H9 (cell line): ENCODE measurements at regions not wholly inside any gene's neighbourhood (a gene's known extent, or its start where the extent isn't known, plus 50 kb on each side); places are given as distances from the start of the nearest gene placed in this dataset.

ENCODE experiments used
- DNase-seq: peaks from one replicate; pipeline ENCODE4 v3.0.0-alpha.2; 2017
- H2AFZ ChIP-seq: one replicate; pipeline ENCODE4 v1.6.1; 2013; ENCODE audit warnings: mild to moderate bottlenecking, low read length, control low read depth, moderate library complexity
- H2AK5ac ChIP-seq: 2 replicates; pipeline ENCODE4 v1.6.1; 2013; ENCODE audit warnings: low read length, control low read depth, mixed read lengths; ENCODE audit not compliant: insufficient read length
- H2BK120ac ChIP-seq: one replicate; pipeline ENCODE4 v1.6.1; 2013; ENCODE audit warnings: low read depth, mild to moderate bottlenecking, low read length, control low read depth, inconsistent platforms; ENCODE audit not compliant: poor library complexity, severe bottlenecking
- H2BK12ac ChIP-seq: 2 replicates; pipeline ENCODE4 v1.6.1; 2013; ENCODE audit warnings: low read length, control low read depth, mixed read lengths, low read depth; ENCODE audit not compliant: insufficient read length
- H2BK15ac ChIP-seq: 2 replicates; pipeline ENCODE4 v1.6.1; 2013; ENCODE audit warnings: low read depth, low read length, control low read depth
- H2BK20ac ChIP-seq: one replicate; pipeline ENCODE4 v1.6.1; 2013; ENCODE audit warnings: low read depth, mild to moderate bottlenecking, low read length, control low read depth, inconsistent platforms; ENCODE audit not compliant: poor library complexity, severe bottlenecking
- H2BK5ac ChIP-seq: 2 replicates; pipeline ENCODE4 v1.6.1; 2013; ENCODE audit warnings: low read length, control low read depth, mixed read lengths; ENCODE audit not compliant: insufficient read length
- H3K14ac ChIP-seq: 2 replicates; pipeline ENCODE4 v1.6.1; 2013; ENCODE audit warnings: low read length, control low read depth; ENCODE audit not compliant: insufficient read depth
- H3K18ac ChIP-seq: 2 replicates; pipeline ENCODE4 v1.6.1; 2013; ENCODE audit warnings: low read depth, mild to moderate bottlenecking, mixed read lengths, low read length, control low read depth; ENCODE audit not compliant: insufficient read length
- H3K23ac ChIP-seq: 2 replicates; pipeline ENCODE4 v1.6.1; 2013; ENCODE audit warnings: low read length, control low read depth, mixed read lengths, low read depth; ENCODE audit not compliant: insufficient read length
- H3K23me2 ChIP-seq: 2 replicates; pipeline ENCODE4 v1.6.1; 2013; ENCODE audit warnings: low read depth, mild to moderate bottlenecking, mixed read lengths, low read length, control low read depth; ENCODE audit not compliant: insufficient read length, poor library complexity, severe bottlenecking
- H3K27ac ChIP-seq: 2 replicates; pipeline ENCODE4 v1.5.1; 2013; ENCODE audit warnings: low read length, control low read depth, mixed read lengths, low read depth; ENCODE audit not compliant: insufficient read length
- H3K27me3 ChIP-seq: 2 replicates; pipeline ENCODE4 v1.6.1; 2013; ENCODE audit warnings: low read length, control low read depth, inconsistent platforms; ENCODE audit not compliant: insufficient read depth
- H3K4ac ChIP-seq: 2 replicates; pipeline ENCODE4 v1.6.1; 2013; ENCODE audit warnings: low read depth, mild to moderate bottlenecking, control low read depth, inconsistent platforms, low read length, moderate library complexity
- H3K4me1 ChIP-seq: 2 replicates; pipeline ENCODE4 v1.6.1; 2013; ENCODE audit warnings: low read length, control low read depth, inconsistent platforms; ENCODE audit not compliant: insufficient read depth
- H3K4me2 ChIP-seq: 2 replicates; pipeline ENCODE4 v1.6.1; 2013; ENCODE audit warnings: low read length, control low read depth, mixed read lengths; ENCODE audit not compliant: insufficient read length, insufficient read depth
- H3K56ac ChIP-seq: 2 replicates; pipeline ENCODE4 v1.6.1; 2013; ENCODE audit warnings: low read depth, mild to moderate bottlenecking, mixed read lengths, low read length, control low read depth; ENCODE audit not compliant: insufficient read length
- H3K79me1 ChIP-seq: 2 replicates; pipeline ENCODE4 v1.6.1; 2013; ENCODE audit warnings: low read depth, mild to moderate bottlenecking, moderate library complexity, low read length, control low read depth, inconsistent platforms; ENCODE audit not compliant: insufficient read depth, poor library complexity, severe bottlenecking
- H3K79me2 ChIP-seq: 2 replicates; pipeline ENCODE4 v1.6.1; 2013; ENCODE audit warnings: low read length, control low read depth, inconsistent platforms; ENCODE audit not compliant: insufficient read depth
- H3K9ac ChIP-seq: 2 replicates; pipeline ENCODE4 v1.6.1; 2013; ENCODE audit warnings: low read length, control low read depth, mixed read lengths; ENCODE audit not compliant: insufficient read length; ENCODE audit errors: extremely low read depth
- H3K9me3 ChIP-seq: one replicate; pipeline ENCODE4 v1.6.1; 2013; ENCODE audit warnings: low read depth, low read length, inconsistent platforms; ENCODE audit not compliant: control insufficient read depth
- H3T11ph ChIP-seq: one replicate; pipeline ENCODE4 v1.6.1; 2013; ENCODE audit warnings: mild to moderate bottlenecking, low read length, control low read depth, inconsistent platforms
- H4K20me1 ChIP-seq: one replicate; pipeline ENCODE4 v1.6.1; 2013; ENCODE audit not compliant: control insufficient read depth, insufficient read length, insufficient read depth
- H4K5ac ChIP-seq: 2 replicates; pipeline ENCODE4 v1.6.1; 2013; ENCODE audit warnings: low read depth, mild to moderate bottlenecking, mixed read lengths, low read length, control low read depth; ENCODE audit not compliant: insufficient read length
- H4K8ac ChIP-seq: replicated peaks from 2 replicates; pipeline ENCODE4 v1.6.1; 2013; ENCODE audit warnings: low read length, control low read depth, mixed read lengths, low read depth; ENCODE audit not compliant: insufficient read length
- H4K91ac ChIP-seq: 2 replicates; pipeline ENCODE4 v1.6.1; 2013; ENCODE audit warnings: low read depth, mild to moderate bottlenecking, moderate library complexity, mixed read lengths, low read length, control low read depth; ENCODE audit not compliant: insufficient read length
- H3K27ac Mint-ChIP-seq, 3 experiments: 2 replicates in 2 of 3; 3 replicates in 1 of 3; pipeline ENCODE4 v1.8.0; 2020 to 2021; ENCODE audit warnings: mixed read lengths in 3 of 3, mild to moderate bottlenecking in 1 of 3, moderate library complexity in 1 of 3
- H3K27me3 Mint-ChIP-seq: 2 replicates; pipeline ENCODE4 v1.8.0; 2021; ENCODE audit warnings: low read depth, mild to moderate bottlenecking, moderate library complexity, mixed read lengths
- H3K36me3 Mint-ChIP-seq, 3 experiments: 2 replicates in 2 of 3; 3 replicates in 1 of 3; pipeline ENCODE4 v1.8.0; 2020 to 2021; ENCODE audit warnings: low read depth in 3 of 3, mixed read lengths in 3 of 3; ENCODE audit not compliant: insufficient read depth in 1 of 3
- H3K4me1 Mint-ChIP-seq, 2 experiments: 2 replicates each; pipeline ENCODE4 v1.8.0; 2020; ENCODE audit warnings: mixed read lengths in 2 of 2
- H3K4me3 Mint-ChIP-seq, 2 experiments: 2 replicates in 1 of 2; 3 replicates in 1 of 2; pipeline ENCODE4 v1.8.0; 2020 to 2021; ENCODE audit warnings: mild to moderate bottlenecking in 2 of 2, mixed read lengths in 2 of 2, moderate library complexity in 1 of 2
- H3K9me3 Mint-ChIP-seq, 2 experiments: 2 replicates in 1 of 2; 3 replicates in 1 of 2; pipeline ENCODE4 v1.8.0; 2020; ENCODE audit warnings: mild to moderate bottlenecking in 2 of 2, mixed read lengths in 2 of 2, moderate library complexity in 1 of 2
- TF ChIP-seq, protein P1 (sequence below): fragments of 200-600 bp; sonication (generic); conservative IDR thresholded peaks from 3 replicates; pipeline ENCODE4 v1.8.0; 2021; ENCODE audit warnings: antibody characterized with exemption, mild to moderate bottlenecking

DNA sequence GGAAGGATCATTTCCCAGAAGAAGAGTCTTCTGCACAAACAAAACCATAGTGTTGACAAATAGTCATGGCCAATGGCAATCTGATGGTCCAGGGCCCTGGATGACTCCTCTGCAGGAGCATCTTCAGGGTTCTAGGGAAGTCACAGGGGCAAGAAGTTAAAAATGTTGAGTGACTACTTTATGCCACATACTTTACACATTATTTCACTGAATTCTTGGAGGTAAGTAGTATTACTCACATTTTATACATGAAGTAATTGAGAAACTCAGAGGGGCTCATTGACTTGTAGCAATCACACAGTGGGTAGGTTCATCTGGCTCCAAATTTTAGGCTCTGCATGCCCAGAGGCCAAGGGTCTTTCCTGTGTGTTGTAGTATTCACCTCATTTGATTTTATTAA, 430.2 kb upstream of the MCTP2 start:
- Histone ChIP-seq H2BK5ac (no peak overlapping the region), H2BK120ac (no peak overlapping the region), H3K79me1 (no peaks in the 10 kb centered on the region), H4K8ac (no peak overlapping the region), H2AK5ac (no peak overlapping the region), H3K4ac (no peak overlapping the region), H3K9me3 (no peaks in the 10 kb centered on the region), H4K91ac (no peak overlapping the region), H2AFZ (no peak overlapping the region), H2BK15ac (no peak overlapping the region), H3K14ac (no peak overlapping the region), H3K23ac (no peak overlapping the region), H3K9ac (no peak overlapping the region), H3K23me2 (no peaks in the 10 kb centered on the region), H3K4me1 (0 out of 2 replicates have a peak, but pooled peaks cover 4% of the 10 kb centered on the region), H2BK20ac (no peak overlapping the region), H3K18ac (no peak overlapping the region), H3K4me2 (no peak overlapping the region), H3T11ph (no peak overlapping the region), H3K27me3 (no peaks in the 10 kb centered on the region), H3K79me2 (no peaks in the 10 kb centered on the region), H3K56ac (no peak overlapping the region), H4K5ac (no peak overlapping the region), H4K20me1 (no peaks in the 10 kb centered on the region), H2BK12ac (no peak overlapping the region), H3K27ac (no peak overlapping the region)
- H3K4me3 Mint-ChIP-seq = no peak overlapping the region
- H3K4me1 Mint-ChIP-seq = peaks cover 18 to 27% of the 10 kb centered on the region in 2 experiments
- H3K36me3 Mint-ChIP-seq = no peaks in the 10 kb centered on the region; a peak in 1 of 7 replicates
- TF ChIP-seq, protein P1, sequence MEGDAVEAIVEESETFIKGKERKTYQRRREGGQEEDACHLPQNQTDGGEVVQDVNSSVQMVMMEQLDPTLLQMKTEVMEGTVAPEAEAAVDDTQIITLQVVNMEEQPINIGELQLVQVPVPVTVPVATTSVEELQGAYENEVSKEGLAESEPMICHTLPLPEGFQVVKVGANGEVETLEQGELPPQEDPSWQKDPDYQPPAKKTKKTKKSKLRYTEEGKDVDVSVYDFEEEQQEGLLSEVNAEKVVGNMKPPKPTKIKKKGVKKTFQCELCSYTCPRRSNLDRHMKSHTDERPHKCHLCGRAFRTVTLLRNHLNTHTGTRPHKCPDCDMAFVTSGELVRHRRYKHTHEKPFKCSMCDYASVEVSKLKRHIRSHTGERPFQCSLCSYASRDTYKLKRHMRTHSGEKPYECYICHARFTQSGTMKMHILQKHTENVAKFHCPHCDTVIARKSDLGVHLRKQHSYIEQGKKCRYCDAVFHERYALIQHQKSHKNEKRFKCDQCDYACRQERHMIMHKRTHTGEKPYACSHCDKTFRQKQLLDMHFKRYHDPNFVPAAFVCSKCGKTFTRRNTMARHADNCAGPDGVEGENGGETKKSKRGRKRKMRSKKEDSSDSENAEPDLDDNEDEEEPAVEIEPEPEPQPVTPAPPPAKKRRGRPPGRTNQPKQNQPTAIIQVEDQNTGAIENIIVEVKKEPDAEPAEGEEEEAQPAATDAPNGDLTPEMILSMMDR = no peak
- DNase-seq = no peak
- H3K27ac Mint-ChIP-seq = no peak overlapping the region
- no peaks in the 10 kb centered on the region; a peak in 1 of 5 replicates for H3K9me3 Mint-ChIP-seq
- peaks cover 3% of the 10 kb centered on the region; the same call in 1 of the 2 replicates for H3K27me3 Mint-ChIP-seq
